Cardiac muscle cell (in vitro differentiated cells and primary cell): ENCODE measurements at regions not wholly inside any gene's neighbourhood (a gene's known extent, or its start where the extent isn't known, plus 50 kb on each side); places are given as distances from the start of the nearest gene placed in this dataset.

Experiments
- DNase-seq, 2 donors: peaks; one replicate each; pipeline versions ENCODE4 v3.0.0 to v3.0.0-alpha.2; 2010 to 2017; ENCODE audit warnings: low read depth in 1 of 2, low spot score in 1 of 2
- H3K27ac ChIP-seq: fragments of 200-600 bp; sonication (generic); 2 replicates; pipeline ENCODE4 v1.5.1; 2016
- H3K27me3 ChIP-seq: fragments of 200-600 bp; sonication (generic); 2 replicates; pipeline ENCODE4 v1.6.0; 2016; ENCODE audit warnings: control low read depth
- H3K36me3 ChIP-seq: fragments of 200-600 bp; sonication (generic); 2 replicates; pipeline ENCODE4 v1.5.1; 2016; ENCODE audit warnings: control low read depth
- H3K4me1 ChIP-seq: fragments of 200-600 bp; sonication (generic); 2 replicates; pipeline ENCODE4 v1.8.1; 2017; ENCODE audit warnings: low read depth, mild to moderate bottlenecking, mixed run types
- H3K4me3 ChIP-seq: fragments of 200-600 bp; sonication (generic); 2 replicates; pipeline ENCODE4 v1.5.1; 2016; ENCODE audit warnings: mild to moderate bottlenecking
- H3K9me3 ChIP-seq: fragments of 200-600 bp; sonication (generic); 2 replicates; pipeline ENCODE4 v1.5.1; 2017; ENCODE audit warnings: low read depth, mild to moderate bottlenecking, control low read depth
- TF ChIP-seq, protein P1 (sequence below): IDR thresholded peaks from 2 replicates; pipeline ENCODE4 v1.5.1; 2012; ENCODE audit warnings: low read depth, mild to moderate bottlenecking, low read length

DNA sequence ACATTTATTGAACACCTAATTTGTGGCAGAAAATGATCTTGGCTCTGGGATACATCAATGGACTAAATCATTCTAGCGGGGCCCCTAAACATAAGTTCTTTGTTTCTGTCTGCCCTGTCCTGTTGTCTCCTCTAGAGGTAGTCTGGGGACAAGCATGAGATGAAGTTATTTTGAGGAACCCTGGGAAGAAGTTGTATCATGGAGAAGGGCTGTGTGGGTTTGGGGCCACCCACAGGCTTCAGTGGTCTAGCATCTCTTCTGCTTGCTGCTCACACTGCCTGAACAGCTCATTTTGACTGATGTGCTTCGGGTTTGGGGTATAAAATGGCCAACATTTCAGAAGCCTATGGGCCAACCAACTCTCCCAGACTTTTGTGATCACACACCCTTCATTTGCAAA lies 50.3 kb upstream of the OSBPL11 start:
- Histone ChIP-seq H3K27ac (no peak overlapping the region), H3K4me3 (no peak overlapping the region), H3K36me3 (no peaks in the 10 kb centered on the region), H3K4me1 (no peaks in the 10 kb centered on the region), H3K27me3 (no peaks in the 10 kb centered on the region), H3K9me3 (no peaks in the 10 kb centered on the region)
- TF ChIP-seq, protein P1, sequence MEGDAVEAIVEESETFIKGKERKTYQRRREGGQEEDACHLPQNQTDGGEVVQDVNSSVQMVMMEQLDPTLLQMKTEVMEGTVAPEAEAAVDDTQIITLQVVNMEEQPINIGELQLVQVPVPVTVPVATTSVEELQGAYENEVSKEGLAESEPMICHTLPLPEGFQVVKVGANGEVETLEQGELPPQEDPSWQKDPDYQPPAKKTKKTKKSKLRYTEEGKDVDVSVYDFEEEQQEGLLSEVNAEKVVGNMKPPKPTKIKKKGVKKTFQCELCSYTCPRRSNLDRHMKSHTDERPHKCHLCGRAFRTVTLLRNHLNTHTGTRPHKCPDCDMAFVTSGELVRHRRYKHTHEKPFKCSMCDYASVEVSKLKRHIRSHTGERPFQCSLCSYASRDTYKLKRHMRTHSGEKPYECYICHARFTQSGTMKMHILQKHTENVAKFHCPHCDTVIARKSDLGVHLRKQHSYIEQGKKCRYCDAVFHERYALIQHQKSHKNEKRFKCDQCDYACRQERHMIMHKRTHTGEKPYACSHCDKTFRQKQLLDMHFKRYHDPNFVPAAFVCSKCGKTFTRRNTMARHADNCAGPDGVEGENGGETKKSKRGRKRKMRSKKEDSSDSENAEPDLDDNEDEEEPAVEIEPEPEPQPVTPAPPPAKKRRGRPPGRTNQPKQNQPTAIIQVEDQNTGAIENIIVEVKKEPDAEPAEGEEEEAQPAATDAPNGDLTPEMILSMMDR: no peak
- no peak for DNase-seq

DNA sequence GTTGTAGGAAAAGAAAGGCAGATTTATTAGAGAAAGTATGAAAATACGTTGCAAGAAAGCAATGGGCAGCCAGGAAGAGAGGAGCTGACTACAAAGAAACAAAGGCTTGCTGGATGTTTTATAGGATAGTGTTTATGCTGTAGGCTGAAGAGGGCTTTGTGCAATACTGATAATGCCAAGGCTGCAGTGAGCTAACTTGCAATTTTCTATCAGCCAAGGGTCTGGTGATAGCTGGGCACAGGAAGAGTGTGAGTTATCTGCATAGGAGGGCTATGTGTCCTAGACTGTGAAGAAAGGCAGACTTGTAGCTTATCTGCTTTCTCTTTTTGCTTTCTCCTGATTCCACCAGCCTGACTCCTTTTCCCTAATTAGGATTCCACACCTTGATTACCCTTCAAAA lies 51.3 kb upstream of the OSBPL11 start:
- no peaks in the 10 kb centered on the region for H3K36me3 ChIP-seq
- TF ChIP-seq, protein P1: no peak
- no peak for DNase-seq

DNA sequence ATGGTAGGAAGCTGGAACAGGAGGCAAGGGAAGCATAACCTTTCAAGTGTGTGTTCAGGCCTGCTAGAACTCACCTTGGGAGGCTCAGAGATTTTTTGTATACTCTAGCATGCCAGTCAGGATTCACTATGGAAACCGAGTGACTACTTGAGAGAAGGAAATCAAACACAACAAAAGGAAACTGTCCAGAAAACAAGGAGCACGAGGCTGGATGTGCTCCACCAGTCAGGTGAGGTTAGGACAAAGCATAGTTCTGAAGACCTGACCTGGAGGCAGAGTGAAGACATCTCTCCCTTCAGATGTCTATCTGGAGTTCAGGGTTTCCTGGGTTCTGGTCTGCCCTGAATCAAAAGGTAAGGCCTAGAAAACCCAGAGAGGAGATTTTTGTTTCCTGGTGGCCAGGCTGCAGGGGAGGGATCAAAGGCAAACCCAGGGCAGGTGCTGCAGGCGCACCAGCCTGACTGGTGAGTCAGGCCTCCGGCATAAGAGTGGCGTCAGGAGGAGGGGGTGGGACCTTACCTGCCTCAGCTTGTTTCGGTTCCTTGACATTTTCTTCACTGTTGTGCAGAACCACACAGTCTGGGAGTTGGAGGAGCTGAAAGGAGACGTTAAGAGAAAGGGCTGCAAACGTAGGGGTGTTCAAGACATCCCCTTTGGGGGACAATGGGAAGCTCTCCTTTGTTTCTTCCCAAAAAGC lies 52.2 kb upstream of the OSBPL11 start:
- no peaks in the 10 kb centered on the region for H3K36me3 ChIP-seq
- no peak overlapping the region for H3K27ac ChIP-seq
- no peaks in the 10 kb centered on the region for H3K4me1 ChIP-seq
- no peak overlapping the region for H3K4me3 ChIP-seq
- no peak for DNase-seq
- H3K9me3 ChIP-seq: no peaks in the 10 kb centered on the region
- H3K27me3 ChIP-seq: no peaks in the 10 kb centered on the region
- TF ChIP-seq, protein P1: no peak

More for the DNA sequence above, 51.3 kb upstream of the OSBPL11 start:
- Histone ChIP-seq H3K27me3 (no peaks in the 10 kb centered on the region), H3K27ac (no peak overlapping the region), H3K4me1 (no peaks in the 10 kb centered on the region), H3K9me3 (no peaks in the 10 kb centered on the region), H3K4me3 (no peak overlapping the region)

DNA sequence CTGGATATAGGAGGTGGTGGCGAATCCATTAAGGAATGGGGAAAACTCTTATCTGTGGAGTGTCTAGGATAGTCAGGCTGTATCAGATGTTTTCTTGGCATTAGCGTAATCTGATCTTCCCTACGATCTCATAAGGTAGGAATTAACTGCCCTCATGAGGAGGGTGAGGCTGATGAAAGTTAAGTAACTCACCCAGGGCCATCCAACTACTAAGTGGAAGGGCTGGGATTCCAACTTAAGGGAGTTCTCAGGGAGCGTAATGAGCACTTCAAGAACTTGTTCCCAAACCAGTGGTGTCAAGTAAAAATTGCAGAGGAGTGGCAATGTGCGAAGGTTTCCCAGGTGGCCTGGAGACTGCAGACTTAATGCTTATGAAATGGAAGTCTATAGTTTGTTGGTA lies 55.9 kb upstream of the OSBPL11 start:
- no peak overlapping the region for H3K4me3 ChIP-seq
- H3K27me3 ChIP-seq: no peaks in the 10 kb centered on the region
- H3K27ac ChIP-seq: no peak overlapping the region
- TF ChIP-seq, protein P1: no peak
- no peak for DNase-seq
- no peaks in the 10 kb centered on the region for H3K36me3 ChIP-seq
- H3K4me1 ChIP-seq: no peaks in the 10 kb centered on the region
- no peaks in the 10 kb centered on the region for H3K9me3 ChIP-seq

DNA sequence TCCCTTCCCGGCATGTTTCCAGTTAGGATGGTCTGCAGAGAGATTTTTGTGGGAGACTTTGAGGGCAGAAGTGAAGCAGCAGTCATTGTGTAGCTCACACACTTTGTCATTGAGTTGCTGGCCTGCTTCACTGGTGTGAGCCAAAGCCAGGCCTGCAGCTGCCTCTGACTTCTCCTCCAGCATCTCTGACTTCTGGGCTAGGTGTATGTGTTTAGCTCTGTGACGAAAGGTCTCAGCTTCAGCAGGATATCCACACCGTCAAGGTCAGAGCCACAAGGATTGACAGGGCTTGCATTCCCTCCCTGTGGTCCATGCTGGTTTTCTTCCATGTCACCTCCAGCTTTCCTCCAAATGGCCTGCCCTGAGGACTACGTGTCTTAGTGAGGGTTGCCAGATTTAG lies 57.1 kb upstream of the OSBPL11 start:
- Histone ChIP-seq H3K9me3 (no peaks in the 10 kb centered on the region), H3K4me1 (no peaks in the 10 kb centered on the region), H3K27me3 (no peaks in the 10 kb centered on the region), H3K27ac (no peak overlapping the region), H3K4me3 (no peak overlapping the region), H3K36me3 (no peaks in the 10 kb centered on the region)
- TF ChIP-seq, protein P1: no peak
- no peak for DNase-seq

DNA sequence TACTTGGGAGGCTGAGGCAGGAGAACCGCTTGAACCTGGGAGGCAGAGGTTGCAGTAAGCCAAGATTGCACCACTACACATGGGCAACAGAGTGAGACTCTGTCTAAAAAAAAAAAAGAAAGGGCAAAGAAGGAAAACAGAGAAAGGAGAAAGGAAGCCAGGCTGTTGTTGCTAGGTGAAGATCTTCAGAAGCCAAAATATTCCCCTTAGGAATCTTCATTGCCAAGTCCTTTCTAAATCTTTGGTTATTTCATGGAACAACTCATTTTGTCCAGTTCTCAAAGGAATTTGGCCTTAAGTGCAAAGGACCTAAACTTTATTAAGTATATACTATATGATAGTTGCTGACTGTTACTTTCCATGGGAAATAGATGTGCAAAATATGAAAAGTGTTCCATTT lies 59.2 kb upstream of the OSBPL11 start:
- Histone ChIP-seq H3K9me3 (no peaks in the 10 kb centered on the region), H3K4me3 (no peak overlapping the region), H3K36me3 (no peaks in the 10 kb centered on the region), H3K4me1 (no peaks in the 10 kb centered on the region), H3K27ac (no peak overlapping the region), H3K27me3 (no peaks in the 10 kb centered on the region)
- TF ChIP-seq, protein P1: no peak
- DNase-seq: no peak
